ENCODE measurements at regions not wholly inside any gene's neighbourhood (a gene's known extent, or its start where the extent isn't known, plus 50 kb on each side); places are given as distances from the start of the nearest gene placed in this dataset.

- H3K4me1 Mint-ChIP-seq (ENCODE audit: low read depth) = no peaks in the 10 kb centered on the region
- H3K9me3 Mint-ChIP-seq = no peaks in the 10 kb centered on the region
- H3K27ac Mint-ChIP-seq = no peak overlapping the region
- POLR2A ChIA-PET = no interaction called here
- ATAC-seq (no peak), DNase-seq (no peak)
- H3K4me3 Mint-ChIP-seq = no peak overlapping the region
- no peaks in the 10 kb centered on the region for H3K36me3 Mint-ChIP-seq (ENCODE audit: low read depth)
- CTCF ChIA-PET = no interaction called here
- no peaks in the 10 kb centered on the region for H3K27me3 Mint-ChIP-seq
- intact Hi-C loops (cut with micrococcal nuclease) = no loop called here
- TF ChIP-seq CTCF (IDR thresholded peaks at IDR 0.05) = no peak
These were observed 58.8 kb upstream of the MAF start for GRCh38 chr16:79659344-79659743.

- no peaks in the 10 kb centered on the region for H3K36me3 Mint-ChIP-seq (ENCODE audit: low read depth)
- no peak for TF ChIP-seq CTCF (IDR thresholded peaks at IDR 0.05)
- H3K4me3 Mint-ChIP-seq = no peak overlapping the region
- DNase-seq (no peak), ATAC-seq (no peak)
- intact Hi-C loops (cut with micrococcal nuclease) = no loop called here
- no peaks in the 10 kb centered on the region for H3K4me1 Mint-ChIP-seq (ENCODE audit: low read depth)
- no peak overlapping the region for H3K27ac Mint-ChIP-seq
- ChIA-PET CTCF (no interaction called here), POLR2A (no interaction called here)
- H3K27me3 Mint-ChIP-seq = no peaks in the 10 kb centered on the region
- no peaks in the 10 kb centered on the region for H3K9me3 Mint-ChIP-seq
These were observed 57.9 kb upstream of the MAF start for GRCh38 chr16:79658301-79659033.

- intact Hi-C loops (cut with micrococcal nuclease) = no loop called here
- H3K9me3 Mint-ChIP-seq = no peaks in the 10 kb centered on the region
- POLR2A ChIA-PET = no interaction called here
- H3K27me3 Mint-ChIP-seq = no peaks in the 10 kb centered on the region
- no peak for TF ChIP-seq CTCF (IDR thresholded peaks at IDR 0.05)
- no peak overlapping the region for H3K27ac Mint-ChIP-seq
- CTCF ChIA-PET = no interaction called here
- H3K4me1 Mint-ChIP-seq (ENCODE audit: low read depth) = no peaks in the 10 kb centered on the region
- ATAC-seq = no peak
- DNase-seq = no peak
- H3K4me3 Mint-ChIP-seq = no peak overlapping the region
- H3K36me3 Mint-ChIP-seq (ENCODE audit: low read depth) = no peaks in the 10 kb centered on the region
These were observed 56.1 kb upstream of the MAF start for GRCh38 chr16:79656553-79657115.

GRCh38 chr16:79653373-79653891 lies 52.9 kb upstream of the MAF start:
- CTCF ChIA-PET = no interaction called here
- Mint-ChIP-seq H3K4me3 (no peak overlapping the region), H3K9me3 (no peaks in the 10 kb centered on the region), H3K36me3 (ENCODE audit: low read depth) (no peaks in the 10 kb centered on the region), H3K27ac (no peak overlapping the region), H3K27me3 (peaks cover 3% of the 10 kb centered on the region), H3K4me1 (ENCODE audit: low read depth) (no peaks in the 10 kb centered on the region)
- TF ChIP-seq CTCF (IDR thresholded peaks at IDR 0.05) = no peak
- DNase-seq (no peak), ATAC-seq (no peak)
- POLR2A ChIA-PET = no interaction called here
- intact Hi-C loops (cut with micrococcal nuclease) = no loop called here

- Mint-ChIP-seq H3K27me3 (peaks cover 3% of the 10 kb centered on the region), H3K4me1 (ENCODE audit: low read depth) (no peaks in the 10 kb centered on the region), H3K27ac (no peak overlapping the region), H3K9me3 (no peaks in the 10 kb centered on the region), H3K36me3 (ENCODE audit: low read depth) (no peaks in the 10 kb centered on the region), H3K4me3 (no peak overlapping the region)
- ChIA-PET CTCF (interaction anchor here (1.0 kb wide), 1 partner anchor 507 kb away, joined by 3 read pairs; no protein-coding TSS in a partner anchor), POLR2A (no interaction called here)
- DNase-seq = no peak
- intact Hi-C loops (cut with micrococcal nuclease) = no loop called here
- no peak for TF ChIP-seq CTCF (IDR thresholded peaks at IDR 0.05)
- no peak for ATAC-seq
These were observed 50.8 kb upstream of the MAF start for GRCh38 chr16:79651363-79651762.
